LNCaP clone FGC (cell line): ENCODE measurements at regions not wholly inside any gene's neighbourhood (a gene's known extent, or its start where the extent isn't known, plus 50 kb on each side); places are given as distances from the start of the nearest gene placed in this dataset.

Experiments
- DNase-seq: peaks from one replicate; pipeline ENCODE4 v3.0.0-alpha.2; 2011; ENCODE audit warnings: low read depth
- H3K4me3 ChIP-seq: 2 replicates; pipeline ENCODE4 v1.5.1; 2011; ENCODE audit warnings: mild to moderate bottlenecking, low read depth, low read length, control low read depth
- CTCF ChIP-seq: IDR thresholded peaks from 2 replicates; pipeline ENCODE4 v1.5.1; 2012; ENCODE audit warnings: mild to moderate bottlenecking; ENCODE audit not compliant: control insufficient read depth, insufficient read depth; ENCODE audit errors: extremely low read depth

GRCh38 chr6:126524811-126525326, 185.0 kb downstream of the CENPW start:
- TF ChIP-seq CTCF = no peak
- DNase-seq = no peak
- H3K4me3 ChIP-seq = no peak overlapping the region

GRCh38 chr6:126526547-126526946, 186.6 kb downstream of the CENPW start:
- no peak overlapping the region for H3K4me3 ChIP-seq
- no peak for TF ChIP-seq CTCF
- DNase-seq = no peak

GRCh38 chr6:126526996-126527606, 187.2 kb downstream of the CENPW start:
- TF ChIP-seq CTCF = no peak
- no peak overlapping the region for H3K4me3 ChIP-seq
- DNase-seq = no peak

- no peak for TF ChIP-seq CTCF
- DNase-seq = no peak
- H3K4me3 ChIP-seq = no peak overlapping the region
These were observed 189.9 kb downstream of the CENPW start for GRCh38 chr6:126529637-126530362.

- no peak for TF ChIP-seq CTCF
- DNase-seq = no peak
- H3K4me3 ChIP-seq = no peak overlapping the region
These were observed 190.9 kb downstream of the CENPW start for GRCh38 chr6:126530775-126531174.

GRCh38 chr6:126531286-126531685, 191.4 kb downstream of the CENPW start:
- no peak overlapping the region for H3K4me3 ChIP-seq
- TF ChIP-seq CTCF = no peak
- DNase-seq = no peak
